Karpas-422 (cell line): ENCODE measurements at regions not wholly inside any gene's neighbourhood (a gene's known extent, or its start where the extent isn't known, plus 50 kb on each side); places are given as distances from the start of the nearest gene placed in this dataset.

Experiments used
- DNase-seq: peaks from one replicate; pipeline ENCODE4 v3.0.0-alpha.2; 2015
- H2AFZ ChIP-seq: fragments of 200-600 bp; sonication (generic); 2 replicates; pipeline ENCODE4 v1.6.1; 2014; ENCODE audit warnings: antibody characterized with exemption, low read length, mixed read lengths
- H3K27ac ChIP-seq: fragments of 200-600 bp; sonication (generic); 2 replicates; pipeline ENCODE4 v1.5.1; 2014; ENCODE audit warnings: mild to moderate bottlenecking, low read length, moderate library complexity
- H3K27me3 ChIP-seq: fragments of 200-600 bp; sonication (generic); 2 replicates; pipeline ENCODE4 v1.6.1; 2014; ENCODE audit warnings: low read length, mixed read lengths
- H3K36me3 ChIP-seq: fragments of 200-600 bp; sonication (generic); 2 replicates; pipeline ENCODE4 v1.6.1; 2014; ENCODE audit warnings: low read length, mixed read lengths; ENCODE audit not compliant: insufficient read depth
- H3K4me1 ChIP-seq: fragments of 200-600 bp; sonication (generic); 2 replicates; pipeline ENCODE4 v1.6.1; 2014; ENCODE audit warnings: mild to moderate bottlenecking, low read length, mixed read lengths
- H3K4me2 ChIP-seq: fragments of 200-600 bp; sonication (generic); 2 replicates; pipeline ENCODE4 v1.6.1; 2014; ENCODE audit warnings: low read length, low read depth, mild to moderate bottlenecking; ENCODE audit not compliant: poor library complexity, severe bottlenecking
- H3K4me3 ChIP-seq: fragments of 200-600 bp; sonication (generic); 2 replicates; pipeline ENCODE4 v1.5.1; 2014; ENCODE audit warnings: mild to moderate bottlenecking, antibody characterized with exemption, low read length, mixed read lengths
- H3K79me2 ChIP-seq: fragments of 200-600 bp; sonication (generic); 2 replicates; pipeline ENCODE4 v1.6.1; 2014; ENCODE audit warnings: mild to moderate bottlenecking, low read length, mixed read lengths
- H3K9ac ChIP-seq: fragments of 200-600 bp; sonication (generic); 2 replicates; pipeline ENCODE4 v1.6.0; 2014; ENCODE audit warnings: low read length
- H3K9me2 ChIP-seq: fragments of 200-600 bp; sonication (generic), shearing (Covaris generic); replicated peaks from 2 replicates; pipeline ENCODE4 v1.6.0; 2014; ENCODE audit warnings: mild to moderate bottlenecking, low read length, moderate library complexity; ENCODE audit not compliant: insufficient read depth
- H3K9me3 ChIP-seq: fragments of 300-700, 200-600 bp; sonication (generic); 2 replicates; pipeline ENCODE4 v1.6.1; 2014; ENCODE audit warnings: low read length, mixed read lengths
- H4K20me1 ChIP-seq: fragments of 200-600 bp; sonication (generic); 2 replicates; pipeline ENCODE4 v1.6.1; 2014; ENCODE audit warnings: mild to moderate bottlenecking, antibody characterized with exemption, low read length, low read depth; ENCODE audit not compliant: insufficient read depth
- small RNA-seq: library from RNA; depleted of rRNA; stranded (forward); fragments of <200 nt; gene quantifications from one replicate; pipeline ENCODE3, GENCODE V24; 2014

- H3K79me2 ChIP-seq, result no peaks in the 10 kb centered on the region
- H3K27me3 ChIP-seq, result no peaks in the 10 kb centered on the region
- no peak overlapping the region for H3K9ac ChIP-seq
- H3K4me2 ChIP-seq, result peak overlapping the region; percentile 53
- no peaks in the 10 kb centered on the region for H3K9me2 ChIP-seq
- peak overlapping the region; percentile 31; the same call in 1 of the 2 replicates for H3K4me3 ChIP-seq
- no peak overlapping the region for H2AFZ ChIP-seq
- H3K36me3 ChIP-seq, result no peaks in the 10 kb centered on the region
- no peaks in the 10 kb centered on the region for H3K9me3 ChIP-seq
- H3K27ac ChIP-seq, result no peak overlapping the region
- peak; percentile 84 for DNase-seq
- H3K4me1 ChIP-seq, result peaks cover 23% of the 10 kb centered on the region
- no peaks in the 10 kb centered on the region for H4K20me1 ChIP-seq
Measured at GRCh38 chr6:25223490-25223991, 55.6 kb upstream of the CARMIL1 start.

DNA sequence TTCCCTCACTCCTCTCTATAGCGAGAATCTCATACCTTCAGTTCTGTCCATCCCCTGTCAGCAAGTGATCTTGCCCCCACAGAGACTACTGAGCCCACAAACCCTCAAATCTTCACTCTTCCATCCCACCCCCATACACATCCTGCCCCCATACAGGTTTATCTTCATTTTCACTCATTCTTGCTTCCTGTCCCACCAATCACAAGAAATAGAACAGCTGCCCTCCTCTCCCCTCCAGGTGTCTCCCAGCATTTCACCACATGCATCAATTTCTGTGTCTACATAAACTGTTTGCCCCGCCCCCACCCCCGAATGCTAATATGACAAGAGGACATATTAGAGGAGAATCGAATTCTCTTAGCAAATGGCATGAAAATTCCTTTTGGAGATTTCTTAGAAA is 54.9 kb upstream of the CARMIL1 start:
- no peaks in the 10 kb centered on the region for H3K9me2 ChIP-seq
- no peak overlapping the region for H3K4me3 ChIP-seq
- no peak overlapping the region for H2AFZ ChIP-seq
- H3K9ac ChIP-seq, result no peak overlapping the region
- no peaks in the 10 kb centered on the region for H4K20me1 ChIP-seq
- H3K36me3 ChIP-seq, result no peaks in the 10 kb centered on the region
- no peak overlapping the region for H3K27ac ChIP-seq
- no peaks in the 10 kb centered on the region for H3K79me2 ChIP-seq
- H3K27me3 ChIP-seq, result no peaks in the 10 kb centered on the region
- DNase-seq, result no peak
- H3K9me3 ChIP-seq, result no peaks in the 10 kb centered on the region
- H3K4me2 ChIP-seq, result no peak overlapping the region
- H3K4me1 ChIP-seq, result peaks cover 23% of the 10 kb centered on the region

- H3K36me3 ChIP-seq, result no peaks in the 10 kb centered on the region
- no peaks in the 10 kb centered on the region for H3K9me3 ChIP-seq
- no peaks in the 10 kb centered on the region for H3K27me3 ChIP-seq
- H3K4me1 ChIP-seq, result peaks cover 23% of the 10 kb centered on the region
- H2AFZ ChIP-seq, result no peak overlapping the region
- no peak for DNase-seq
- no peaks in the 10 kb centered on the region for H3K9me2 ChIP-seq
- no peak overlapping the region for H3K4me3 ChIP-seq
- H3K79me2 ChIP-seq, result no peaks in the 10 kb centered on the region
- H4K20me1 ChIP-seq, result no peaks in the 10 kb centered on the region
- H3K4me2 ChIP-seq, result no peak overlapping the region
- no peak overlapping the region for H3K9ac ChIP-seq
- H3K27ac ChIP-seq, result no peak overlapping the region
Measured at GRCh38 chr6:25227854-25228253, 51.3 kb upstream of the CARMIL1 start.

Small RNA genes in the stretch of these regions (small RNA-seq; reads per million reads assigned to genes)
- 0.24 reads per million for gene RN7SL334P
